ENCODE measurements at regions not wholly inside any gene's neighbourhood (a gene's known extent, or its start where the extent isn't known, plus 50 kb on each side); places are given as distances from the start of the nearest gene placed in this dataset.
"Not testable (repeated sequence)": the region's sequence is repeated elsewhere in the genome, so short reads cannot be mapped to it uniquely, and the experiment has no call there.

DNA sequence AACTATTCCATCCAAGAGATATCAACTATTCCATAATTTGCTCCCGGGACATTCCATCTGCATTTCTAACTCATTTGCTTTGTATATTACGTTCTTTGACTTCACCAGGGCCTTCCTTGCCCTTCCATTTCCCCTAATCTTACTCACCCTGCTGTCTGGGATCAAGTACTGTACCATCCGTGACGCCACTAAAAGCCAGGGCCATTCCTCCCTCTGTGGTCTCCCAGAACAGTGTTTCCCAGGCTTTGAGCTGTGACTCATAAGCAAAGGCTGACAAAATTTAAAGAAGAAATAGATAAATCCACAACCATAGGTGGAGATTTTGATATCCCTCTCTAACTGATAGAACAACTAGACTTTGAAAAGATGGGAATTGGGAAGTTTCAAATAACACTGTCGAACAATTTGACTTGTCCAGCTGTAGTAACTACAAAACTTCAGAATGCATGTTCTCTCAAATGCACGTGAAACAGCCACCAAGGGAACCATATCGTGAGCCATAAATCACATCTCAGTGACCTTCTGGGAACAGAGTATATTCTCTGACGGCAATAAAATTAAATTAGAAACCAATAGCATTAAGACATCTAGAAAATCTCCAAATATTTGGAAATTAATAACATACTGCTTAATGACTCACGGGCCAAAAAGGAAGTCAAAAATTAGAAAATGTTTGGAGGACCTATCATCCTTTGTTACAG lies 501.0 kb downstream of the SETD4 start:
- WGBS (ENCODE audit: missing lambda C conversion rate) = 32% methylated on average over 9 of the region's 9 CpGs
- no peak overlapping the region for H3K27ac ChIP-seq
- no peak for FAIRE-seq

DNA sequence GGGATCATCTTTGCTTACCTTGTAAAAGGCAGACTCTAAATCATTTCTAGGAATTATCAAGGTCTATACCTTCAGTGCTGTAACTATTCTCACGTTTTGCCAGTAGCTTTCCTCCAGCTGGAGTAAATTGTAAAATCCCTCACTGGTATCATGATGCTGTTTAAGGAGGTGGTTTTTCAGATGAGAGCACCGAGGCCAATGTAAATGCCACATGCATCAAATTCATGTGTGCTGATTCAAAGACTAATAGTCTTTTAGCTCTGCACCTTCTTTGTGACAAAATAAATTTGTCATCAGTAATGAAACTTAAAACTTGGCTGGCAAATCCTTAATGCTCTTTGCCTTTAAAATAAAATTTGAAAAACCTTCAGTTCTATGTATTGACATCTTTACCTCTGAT lies 503.8 kb downstream of the SETD4 start:
- Histone ChIP-seq H3K9me3 (no peaks in the 10 kb centered on the region), H3K4me2 (no peak overlapping the region), H3K4me3 (no peak overlapping the region), H3K27ac (no peak overlapping the region), H3K4me1 (no peaks in the 10 kb centered on the region)
- no peak for TF ChIP-seq POLR2A (IDR thresholded peaks at IDR 0.05; ENCODE audit: low read length)
- TF ChIP-seq TFCP2L1 (CRISPR knock-in tag; IDR thresholded peaks at IDR 0.05) = no peak
- TF ChIP-seq RAD21 (conservative IDR thresholded peaks at IDR 0.05 in 1 of 2, IDR thresholded peaks at IDR 0.05 in 1 of 2) = no peak
- TF ChIP-seq ZSCAN20 (CRISPR knock-in tag; IDR thresholded peaks at IDR 0.05) = no peak
- no peak for TF ChIP-seq RNF2 (IDR thresholded peaks at IDR 0.05; ENCODE audit: borderline replicate concordance, low read depth)
- TF ChIP-seq, protein P1, sequence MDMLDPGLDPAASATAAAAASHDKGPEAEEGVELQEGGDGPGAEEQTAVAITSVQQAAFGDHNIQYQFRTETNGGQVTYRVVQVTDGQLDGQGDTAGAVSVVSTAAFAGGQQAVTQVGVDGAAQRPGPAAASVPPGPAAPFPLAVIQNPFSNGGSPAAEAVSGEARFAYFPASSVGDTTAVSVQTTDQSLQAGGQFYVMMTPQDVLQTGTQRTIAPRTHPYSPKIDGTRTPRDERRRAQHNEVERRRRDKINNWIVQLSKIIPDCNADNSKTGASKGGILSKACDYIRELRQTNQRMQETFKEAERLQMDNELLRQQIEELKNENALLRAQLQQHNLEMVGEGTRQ (IDR thresholded peaks at IDR 0.05) = no peak
- TF ChIP-seq, protein P2, sequence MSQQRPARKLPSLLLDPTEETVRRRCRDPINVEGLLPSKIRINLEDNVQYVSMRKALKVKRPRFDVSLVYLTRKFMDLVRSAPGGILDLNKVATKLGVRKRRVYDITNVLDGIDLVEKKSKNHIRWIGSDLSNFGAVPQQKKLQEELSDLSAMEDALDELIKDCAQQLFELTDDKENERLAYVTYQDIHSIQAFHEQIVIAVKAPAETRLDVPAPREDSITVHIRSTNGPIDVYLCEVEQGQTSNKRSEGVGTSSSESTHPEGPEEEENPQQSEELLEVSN (IDR thresholded peaks at IDR 0.05; ENCODE audit: borderline replicate concordance, low read depth) = no peak
- TF ChIP-seq NFE2L2 (conservative IDR thresholded peaks at IDR 0.05; ENCODE audit: low read length) = no peak
- TF ChIP-seq KDM1A (IDR thresholded peaks at IDR 0.05; ENCODE audit: low read depth) = no peak
- no peak for TF ChIP-seq HDAC2 (IDR thresholded peaks at IDR 0.05)
- TF ChIP-seq NR3C1 (IDR thresholded peaks at IDR 0.05) = no peak
- TF ChIP-seq, protein P3, sequence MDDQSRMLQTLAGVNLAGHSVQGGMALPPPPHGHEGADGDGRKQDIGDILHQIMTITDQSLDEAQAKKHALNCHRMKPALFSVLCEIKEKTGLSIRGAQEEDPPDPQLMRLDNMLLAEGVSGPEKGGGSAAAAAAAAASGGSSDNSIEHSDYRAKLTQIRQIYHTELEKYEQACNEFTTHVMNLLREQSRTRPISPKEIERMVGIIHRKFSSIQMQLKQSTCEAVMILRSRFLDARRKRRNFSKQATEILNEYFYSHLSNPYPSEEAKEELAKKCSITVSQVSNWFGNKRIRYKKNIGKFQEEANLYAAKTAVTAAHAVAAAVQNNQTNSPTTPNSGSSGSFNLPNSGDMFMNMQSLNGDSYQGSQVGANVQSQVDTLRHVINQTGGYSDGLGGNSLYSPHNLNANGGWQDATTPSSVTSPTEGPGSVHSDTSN (IDR thresholded peaks at IDR 0.05) = no peak
- TF ChIP-seq, protein P4, sequence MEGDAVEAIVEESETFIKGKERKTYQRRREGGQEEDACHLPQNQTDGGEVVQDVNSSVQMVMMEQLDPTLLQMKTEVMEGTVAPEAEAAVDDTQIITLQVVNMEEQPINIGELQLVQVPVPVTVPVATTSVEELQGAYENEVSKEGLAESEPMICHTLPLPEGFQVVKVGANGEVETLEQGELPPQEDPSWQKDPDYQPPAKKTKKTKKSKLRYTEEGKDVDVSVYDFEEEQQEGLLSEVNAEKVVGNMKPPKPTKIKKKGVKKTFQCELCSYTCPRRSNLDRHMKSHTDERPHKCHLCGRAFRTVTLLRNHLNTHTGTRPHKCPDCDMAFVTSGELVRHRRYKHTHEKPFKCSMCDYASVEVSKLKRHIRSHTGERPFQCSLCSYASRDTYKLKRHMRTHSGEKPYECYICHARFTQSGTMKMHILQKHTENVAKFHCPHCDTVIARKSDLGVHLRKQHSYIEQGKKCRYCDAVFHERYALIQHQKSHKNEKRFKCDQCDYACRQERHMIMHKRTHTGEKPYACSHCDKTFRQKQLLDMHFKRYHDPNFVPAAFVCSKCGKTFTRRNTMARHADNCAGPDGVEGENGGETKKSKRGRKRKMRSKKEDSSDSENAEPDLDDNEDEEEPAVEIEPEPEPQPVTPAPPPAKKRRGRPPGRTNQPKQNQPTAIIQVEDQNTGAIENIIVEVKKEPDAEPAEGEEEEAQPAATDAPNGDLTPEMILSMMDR (IDR thresholded peaks at IDR 0.05) = no peak
- TF ChIP-seq SMC3 (IDR thresholded peaks at IDR 0.05) = no peak
- TF ChIP-seq FOSB (CRISPR knock-in tag; IDR thresholded peaks at IDR 0.05) = no peak
- TF ChIP-seq POLR2AphosphoS2 (conservative IDR thresholded peaks at IDR 0.05; ENCODE audit: low read length) = no peak
- no peak for TF ChIP-seq ZC3H11A (IDR thresholded peaks at IDR 0.05)
- no peak for TF ChIP-seq CBX2 (IDR thresholded peaks at IDR 0.05; ENCODE audit: borderline replicate concordance, low read depth)
- ATAC-seq (no peak), FAIRE-seq (no peak), DNase-seq (ENCODE audit: low read depth in 1 of 2, low spot score in 1 of 2) (no peak)
- 0% methylated on average over 2 of the region's 2 CpGs for WGBS (ENCODE audit: missing lambda C conversion rate)
- ChIA-PET CTCF (no interaction called here), POLR2A (no interaction called here)

More for the DNA sequence above, 501.0 kb downstream of the SETD4 start:
- Histone ChIP-seq H3K9me3 (no peaks in the 10 kb centered on the region), H3K4me3 (no peak overlapping the region), H3K4me1 (no peaks in the 10 kb centered on the region), H3K4me2 (no peak overlapping the region)
- DNase-seq (ENCODE audit: low read depth in 1 of 2, low spot score in 1 of 2) = no peak
- TF ChIP-seq, protein P1 (IDR thresholded peaks at IDR 0.05) = no peak
- no peak for TF ChIP-seq RARB (CRISPR knock-in tag; IDR thresholded peaks at IDR 0.05)
- no peak for TF ChIP-seq TP53 (CRISPR knock-in tag; IDR thresholded peaks at IDR 0.05)
- TF ChIP-seq NFE2L2 (conservative IDR thresholded peaks at IDR 0.05; ENCODE audit: low read length) = no peak
- no peak for TF ChIP-seq PHF8 (IDR thresholded peaks at IDR 0.05; ENCODE audit: borderline replicate concordance, low read depth)
- no peak for TF ChIP-seq CHD2 (IDR thresholded peaks at IDR 0.05; ENCODE audit: low read length, partially characterized antibody)
- TF ChIP-seq KDM5A (IDR thresholded peaks at IDR 0.05) = no peak
- TF ChIP-seq JUN (IDR thresholded peaks at IDR 0.05) = no peak
- TF ChIP-seq POLR2AphosphoS2 (conservative IDR thresholded peaks at IDR 0.05; ENCODE audit: low read length) = no peak
- ChIA-PET CTCF (no interaction called here), POLR2A (no interaction called here)
- no peak for ATAC-seq

DNA sequence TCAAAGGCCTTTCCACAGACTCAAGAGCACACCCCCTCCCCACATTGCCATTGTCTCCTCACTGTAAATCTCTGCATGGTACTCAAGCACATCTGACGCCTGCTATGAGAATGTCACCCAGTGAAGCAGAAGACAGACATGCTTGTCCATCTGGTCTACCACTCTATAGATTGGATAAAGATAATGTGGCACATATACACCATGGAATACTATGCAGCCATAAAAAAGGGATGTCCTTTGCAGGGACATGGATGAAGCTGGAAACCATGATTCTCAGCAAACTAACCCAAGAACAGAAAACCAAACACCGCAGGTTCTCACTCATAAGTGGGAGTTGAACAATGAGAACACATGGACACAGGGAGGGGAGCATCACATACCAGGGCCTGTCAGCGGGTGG lies 503.4 kb upstream of the RUNX1 start:
- not testable (repeated sequence) for FAIRE-seq

More for the DNA sequence above, 503.4 kb upstream of the RUNX1 start:
- H3K4me3 ChIP-seq; POLR2A ChIA-PET; H3K4me1 ChIP-seq; CTCF ChIA-PET; H3K4me2 ChIP-seq; ATAC-seq; H3K9me3 ChIP-seq; H3K27ac ChIP-seq; DNase-seq (ENCODE audit: low read depth in 1 of 2, low spot score in 1 of 2): not testable (repeated sequence)
- 38% methylated on average over 3 of the region's 3 CpGs for WGBS (ENCODE audit: missing lambda C conversion rate)

Data from A549 (cell line).